Limb (tissue), 2 donors: ENCODE measurements at regions not wholly inside any gene's neighbourhood (a gene's known extent, or its start where the extent isn't known, plus 50 kb on each side); places are given as distances from the start of the nearest gene placed in this dataset.
"Not testable (repeated sequence)": the region's sequence is repeated elsewhere in the genome, so short reads cannot be mapped to it uniquely, and the experiment has no call there.

Experiments used
- DNase-seq, 2 donors: peaks; one replicate each; pipeline ENCODE4 v3.0.0-alpha.2; 2016; ENCODE audit errors: extremely low spot score in 2 of 2

DNA sequence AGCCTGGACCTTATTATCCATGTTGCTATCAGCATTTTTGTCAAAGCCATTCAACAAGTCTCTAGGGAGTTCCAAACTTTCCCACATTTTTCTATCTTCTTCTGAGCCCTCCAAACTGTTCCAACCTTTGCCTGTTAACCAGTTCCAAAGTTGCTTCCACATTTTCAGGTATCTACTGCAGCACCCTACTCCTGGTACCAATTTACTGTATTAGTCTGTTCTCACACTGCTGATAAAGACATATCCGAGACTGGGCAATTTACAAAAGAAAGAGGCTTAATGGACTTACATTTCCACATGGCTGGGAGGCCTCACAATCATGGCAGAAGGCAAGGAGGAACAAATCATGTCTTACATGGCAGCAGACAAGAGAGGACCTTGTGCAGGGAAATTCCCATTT, 416.2 kb downstream of the LRRC70 start:
- not testable (repeated sequence) for DNase-seq

DNA sequence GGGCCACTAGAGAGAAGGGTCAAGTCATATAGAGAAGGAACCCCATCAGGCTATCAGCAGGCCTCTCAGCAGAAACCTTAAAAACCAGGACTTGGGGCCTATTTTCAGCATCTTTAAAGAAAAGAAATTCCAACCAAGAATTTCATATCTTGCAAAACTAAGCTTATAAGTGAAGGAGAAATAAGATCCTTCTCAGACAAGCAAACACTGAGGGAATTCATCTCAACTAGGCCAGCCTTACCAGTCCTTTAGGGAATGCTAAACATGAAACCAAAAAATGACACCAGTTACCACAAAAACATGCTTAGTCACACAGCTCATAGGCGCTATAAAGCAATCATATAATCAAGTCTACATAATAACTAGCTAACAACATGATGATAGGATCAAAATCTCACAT, 407.1 kb downstream of the LRRC70 start:
- DNase-seq, result no peak

DNA sequence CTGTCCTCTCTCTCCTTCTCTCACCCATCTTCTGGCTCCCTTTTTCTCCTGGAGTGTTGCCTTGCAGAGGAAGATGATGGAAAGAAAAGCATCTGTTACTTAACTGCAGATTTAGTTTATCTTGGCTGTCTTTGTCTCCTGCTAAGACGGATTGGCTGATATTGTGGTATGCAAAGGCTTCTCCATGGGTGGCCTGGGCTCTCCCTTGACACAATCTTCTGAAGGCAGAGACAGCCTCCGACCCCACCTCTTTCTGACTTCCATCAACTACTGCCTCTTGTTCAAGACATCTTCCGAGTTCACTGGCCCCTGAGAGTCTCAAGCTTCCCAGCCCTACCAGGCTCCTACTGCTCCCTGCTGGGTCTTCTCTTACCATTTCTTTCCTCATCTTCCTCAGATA, 403.7 kb downstream of the LRRC70 start:
- DNase-seq, result no peak

DNA sequence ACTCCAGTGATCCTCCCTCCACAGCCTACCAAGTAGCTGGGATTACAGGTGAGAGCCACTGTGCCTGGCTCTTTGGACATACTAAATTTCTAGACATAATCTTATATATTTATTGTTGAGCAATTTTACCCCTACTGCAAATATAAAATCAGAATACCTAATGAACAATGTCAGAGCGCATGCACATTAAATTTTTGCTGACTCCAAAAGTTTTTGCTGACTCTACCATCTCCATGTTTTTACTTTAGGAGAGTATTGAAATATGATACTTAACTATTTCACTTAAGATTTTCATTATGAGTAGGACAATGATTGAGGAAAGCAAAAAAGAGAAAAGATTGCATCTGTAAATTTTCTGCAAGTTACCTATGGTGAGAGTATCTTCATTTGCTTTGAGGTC, 402.3 kb downstream of the LRRC70 start:
- DNase-seq, result no peak

DNA sequence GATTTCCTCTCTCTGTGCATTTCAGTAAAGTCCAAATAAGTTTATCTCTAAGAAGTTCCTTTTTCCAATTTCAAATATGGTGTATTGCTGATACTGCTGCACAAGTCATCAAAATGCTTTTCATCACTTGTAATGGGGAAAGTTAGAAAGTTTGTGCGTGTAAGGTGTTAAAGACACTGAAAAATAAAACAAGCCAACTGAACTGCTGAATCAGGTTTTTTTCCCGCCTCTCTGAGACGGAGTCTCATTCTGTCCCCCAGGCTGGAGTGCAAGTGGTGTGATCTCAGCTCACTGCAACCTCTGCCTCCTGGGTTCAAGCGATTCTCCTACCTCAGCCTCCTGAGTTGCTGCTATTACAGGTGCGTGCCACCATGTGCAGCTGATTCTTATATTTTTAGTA, 400.9 kb downstream of the LRRC70 start:
- no peak for DNase-seq

DNA sequence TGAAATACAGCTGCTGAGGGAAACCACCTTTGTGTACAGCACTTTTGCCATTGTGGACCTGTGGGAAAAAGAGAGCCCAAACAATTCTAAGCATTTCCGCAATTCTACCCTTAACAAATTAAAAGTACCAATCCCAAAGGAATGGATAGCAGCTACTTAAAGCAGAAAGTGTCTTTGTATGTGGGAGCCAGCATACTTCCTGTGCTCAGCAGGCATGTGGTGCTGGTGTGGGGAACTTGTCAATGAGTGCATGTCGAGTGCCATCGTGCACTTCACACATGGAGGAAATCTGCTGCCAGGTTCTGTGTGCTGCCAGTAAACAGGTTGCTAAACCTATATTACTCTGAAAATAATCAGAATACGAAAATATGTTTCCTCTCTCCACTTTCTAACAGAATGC, 399.0 kb downstream of the LRRC70 start:
- DNase-seq, result no peak

DNA sequence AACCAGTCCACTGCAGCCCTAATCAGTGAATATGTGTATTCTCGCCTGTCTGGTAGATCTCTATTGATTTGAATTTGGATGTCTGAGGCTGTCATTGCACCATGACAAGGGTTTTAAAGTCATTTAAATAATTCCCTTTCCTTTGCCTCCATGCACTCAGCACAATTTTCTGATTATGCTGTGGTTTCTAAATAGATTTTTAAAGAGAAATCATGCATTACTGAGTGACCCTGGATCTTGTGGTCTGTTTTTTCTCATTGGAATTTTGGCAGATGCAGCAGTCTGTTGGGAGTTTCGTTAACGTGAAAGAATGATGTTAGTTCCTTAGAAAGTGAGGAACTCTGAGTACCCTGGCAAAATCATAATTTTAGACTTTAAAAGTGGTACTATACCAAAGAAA, 396.0 kb downstream of the LRRC70 start:
- no peak for DNase-seq

DNA sequence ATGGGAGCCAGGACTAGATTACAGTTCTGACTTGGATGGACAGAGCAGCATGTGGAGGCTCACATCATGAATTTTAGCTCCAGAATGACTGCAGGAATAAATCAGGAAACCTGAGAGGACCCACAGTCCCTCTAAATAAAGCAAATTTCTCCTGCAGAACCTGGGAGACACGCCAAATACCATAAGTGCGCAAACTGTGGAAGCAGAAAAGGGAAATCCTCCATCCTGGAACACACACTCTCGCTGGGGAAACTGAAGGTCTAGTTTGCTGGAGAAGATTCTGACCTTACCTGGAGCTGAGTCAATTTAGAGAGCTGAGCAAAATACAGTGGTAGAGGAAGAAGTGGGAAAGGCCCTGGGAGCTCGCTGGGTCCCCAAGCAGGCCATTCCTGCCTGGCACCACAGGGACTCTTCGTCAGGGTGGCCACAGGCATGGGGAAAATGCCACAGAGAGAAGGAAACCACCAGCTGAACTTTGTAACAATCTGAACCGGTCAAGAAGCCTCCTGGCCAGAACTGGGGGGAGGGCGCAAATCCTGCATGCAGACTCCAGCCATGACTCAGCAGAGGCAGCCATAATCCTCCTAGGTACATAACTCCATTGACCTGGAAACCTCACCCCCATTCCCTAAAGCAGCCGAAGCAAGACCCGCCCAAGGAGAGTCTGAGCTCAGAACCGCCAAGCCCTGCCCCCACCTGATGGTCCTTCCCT, 390.9 kb downstream of the LRRC70 start:
- DNase-seq, result no peak

DNA sequence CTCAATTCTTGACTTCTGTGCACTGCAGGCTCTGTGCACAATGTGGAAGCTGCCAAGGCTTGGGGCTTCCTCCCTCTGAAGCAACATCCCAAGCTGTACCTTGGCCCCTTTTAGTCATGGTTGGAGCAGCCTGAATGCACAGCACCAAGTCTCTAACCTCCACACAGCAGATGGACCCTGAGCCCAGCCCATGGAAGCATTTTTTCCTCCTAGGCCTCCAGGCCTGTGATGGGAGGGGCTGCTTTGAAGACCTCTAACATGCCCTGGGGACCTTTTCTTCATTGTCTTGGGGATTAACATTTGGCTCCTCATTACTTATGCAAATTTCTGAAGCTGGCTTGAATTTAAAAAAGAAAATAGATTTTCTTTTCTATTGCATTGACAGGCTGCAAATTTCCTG, 385.8 kb downstream of the LRRC70 start:
- no peak for DNase-seq

DNA sequence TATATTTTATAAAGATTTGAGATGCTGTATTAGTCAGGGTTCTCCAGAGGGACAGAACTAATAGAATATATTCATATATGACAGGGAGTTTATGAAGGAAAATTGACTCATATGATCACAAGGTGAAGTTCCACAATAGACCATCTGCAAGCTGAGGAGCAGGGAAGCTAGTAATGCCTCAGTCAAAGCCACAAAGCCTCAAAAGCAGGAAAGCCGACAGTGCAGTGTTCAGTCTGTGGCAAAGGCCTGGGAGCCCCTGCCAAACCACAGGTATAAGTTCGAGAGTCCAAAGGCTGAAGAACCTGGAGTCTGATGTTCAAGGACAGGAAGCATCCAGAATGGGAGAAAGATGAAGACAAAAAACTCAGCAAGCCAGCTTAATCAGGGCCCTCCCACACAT, 382.2 kb downstream of the LRRC70 start:
- no peak for DNase-seq

DNA sequence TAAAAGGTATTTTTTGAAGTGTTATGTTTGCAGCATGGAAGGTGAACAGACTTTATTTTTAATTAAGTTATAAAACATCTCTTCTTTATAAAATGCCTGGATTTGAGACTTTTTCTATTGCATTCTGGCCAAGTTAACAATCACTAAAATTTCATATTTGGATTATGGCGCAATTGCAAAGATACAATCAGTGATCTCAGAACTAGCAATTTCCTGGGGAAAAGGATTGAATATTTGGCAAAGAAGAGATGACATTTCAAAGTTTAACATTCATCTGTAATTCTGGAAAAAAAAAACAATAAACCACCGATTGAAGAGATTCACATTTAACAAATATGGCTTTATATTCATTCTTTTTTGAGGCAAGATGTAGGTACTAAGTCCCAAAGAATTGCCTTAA, 378.0 kb downstream of the LRRC70 start:
- DNase-seq, result no peak

DNA sequence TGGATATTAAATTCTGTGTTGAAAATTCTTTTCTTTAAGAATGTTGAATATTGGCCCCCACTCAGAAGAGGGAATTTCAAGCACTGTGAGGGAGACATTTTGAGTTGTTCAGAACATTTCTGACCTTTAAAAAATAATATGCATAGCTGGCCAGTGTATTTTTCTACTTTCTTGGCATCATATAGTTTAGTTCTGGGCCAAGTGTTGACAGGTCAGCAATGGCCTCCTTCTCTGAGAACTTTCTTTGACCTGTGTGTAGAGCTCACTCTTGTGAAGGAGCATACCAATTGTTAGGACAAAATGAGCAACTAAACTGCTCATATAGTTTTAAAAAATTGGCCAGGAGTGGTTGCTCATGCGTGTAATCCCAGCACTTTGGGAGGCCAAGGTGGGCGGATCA, 376.0 kb downstream of the LRRC70 start:
- DNase-seq, result no peak

DNA sequence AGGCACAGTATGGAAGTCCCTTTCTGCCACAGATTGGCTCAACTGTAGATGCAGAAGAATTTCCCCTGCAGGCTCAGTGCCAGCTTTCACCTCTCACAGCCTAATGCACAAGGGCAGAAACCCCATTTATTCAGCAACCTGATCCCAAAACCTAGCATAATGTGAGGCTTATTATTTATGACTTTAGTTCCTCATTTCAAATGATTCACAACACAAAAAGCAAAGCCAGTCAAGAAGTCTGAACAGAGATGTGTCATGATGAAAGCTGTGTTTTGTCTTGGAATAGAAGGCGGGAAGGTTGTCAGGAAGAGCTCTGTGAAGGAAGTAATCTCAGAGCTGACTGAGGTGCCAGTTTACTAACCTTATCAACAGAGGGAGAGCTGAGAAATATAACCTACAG, 369.7 kb downstream of the LRRC70 start:
- DNase-seq, result no peak

DNA sequence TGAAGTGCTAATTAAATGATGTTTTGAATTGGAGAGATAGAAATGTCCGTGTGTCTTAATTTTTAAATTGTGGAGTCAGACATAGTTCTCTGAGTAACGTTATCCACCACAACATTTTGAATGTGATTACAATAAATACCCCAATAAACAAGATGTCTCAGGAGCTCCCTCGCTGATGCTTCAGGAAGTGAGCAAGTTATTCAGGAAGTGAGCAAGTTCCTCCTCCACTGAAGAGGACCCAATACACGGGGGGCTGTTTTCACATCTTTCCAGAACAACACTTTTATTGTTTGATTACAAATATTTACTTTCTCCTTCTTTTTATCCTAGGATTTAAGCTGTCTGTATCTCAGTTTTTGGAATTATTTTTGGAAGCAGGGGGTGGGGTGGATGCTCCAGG, 363.8 kb downstream of the LRRC70 start:
- DNase-seq, result no peak

DNA sequence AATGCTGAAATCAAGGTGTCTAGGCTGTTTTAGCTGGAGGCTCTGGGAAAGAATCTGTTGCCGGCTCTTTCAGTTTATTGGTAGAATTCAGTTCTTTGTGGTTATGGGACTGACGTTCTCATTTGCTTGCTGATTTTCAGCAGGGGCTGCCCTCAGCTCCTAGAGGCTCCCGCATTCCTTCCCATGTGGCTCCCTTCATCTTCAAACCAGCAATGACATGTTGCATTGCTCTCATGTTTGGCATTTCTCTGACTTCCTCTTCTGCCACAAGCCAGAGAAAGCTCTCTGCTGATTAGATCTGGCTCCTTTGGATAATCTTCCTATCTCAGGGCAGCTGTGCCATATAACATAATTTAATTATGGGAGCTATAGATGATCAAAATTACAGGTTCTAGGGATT, 360.3 kb downstream of the LRRC70 start:
- no peak for DNase-seq

DNA sequence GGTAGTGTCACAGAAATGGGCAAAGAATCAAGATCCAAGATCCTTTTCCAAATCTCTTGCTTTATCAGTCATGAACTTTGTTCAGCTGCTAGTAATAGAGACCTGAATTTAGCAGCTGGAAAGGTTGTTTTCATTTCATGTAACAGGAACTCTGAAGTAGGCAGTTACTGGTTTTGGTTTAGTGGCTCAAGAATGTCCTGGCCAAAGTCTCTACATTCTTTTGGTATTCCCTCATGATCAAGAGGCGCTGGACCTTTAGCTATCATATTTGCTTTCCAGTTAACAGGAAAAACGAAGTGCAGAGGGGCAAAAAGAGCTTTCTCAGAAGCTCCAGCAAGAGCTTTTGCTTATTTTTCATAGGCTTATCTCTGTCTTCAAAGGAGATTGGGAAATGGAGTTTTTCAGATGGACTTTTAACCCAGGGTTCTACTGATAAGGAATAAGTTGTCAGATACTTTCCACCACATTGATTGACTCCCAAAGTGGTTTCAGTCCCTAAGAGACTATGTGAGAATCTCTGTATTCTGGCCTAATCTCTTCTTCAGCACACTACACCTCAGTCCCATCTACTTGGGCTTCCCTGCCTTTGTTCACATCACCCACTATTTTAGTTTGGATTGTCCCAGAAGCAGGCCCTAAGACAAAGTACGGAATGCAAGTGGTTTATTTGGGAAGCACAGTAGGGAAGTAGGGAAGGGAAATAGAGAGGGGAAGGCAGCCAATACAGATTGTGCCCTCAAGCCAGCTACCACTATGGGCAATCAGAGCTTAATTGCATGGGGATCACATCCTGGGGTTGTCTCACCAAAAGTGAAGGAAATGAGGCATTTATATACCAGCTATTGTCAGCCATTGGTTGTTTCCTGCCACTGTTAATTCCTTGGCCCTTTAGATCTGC, 359.3 kb downstream of the LRRC70 start:
- DNase-seq, result no peak

DNA sequence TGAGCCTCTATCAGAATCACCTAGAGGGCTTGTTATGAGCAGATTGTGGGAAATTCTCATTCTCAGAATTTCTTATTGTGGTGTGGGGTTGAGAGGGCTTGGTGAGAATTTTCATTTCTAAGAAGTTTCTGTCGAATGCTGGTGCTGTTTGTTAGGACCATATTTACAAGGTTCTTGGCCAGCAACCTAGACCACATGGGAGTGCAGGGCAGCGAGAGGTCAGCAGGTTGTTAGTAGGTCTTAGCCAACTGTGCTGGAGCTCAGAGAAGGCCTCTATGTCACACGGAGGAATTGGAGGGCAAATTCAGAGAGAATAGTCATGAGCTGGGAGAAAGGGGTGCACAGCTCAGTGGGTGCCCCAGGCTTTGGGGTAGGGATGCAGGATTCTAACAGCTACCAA, 357.0 kb downstream of the LRRC70 start:
- no peak for DNase-seq

DNA sequence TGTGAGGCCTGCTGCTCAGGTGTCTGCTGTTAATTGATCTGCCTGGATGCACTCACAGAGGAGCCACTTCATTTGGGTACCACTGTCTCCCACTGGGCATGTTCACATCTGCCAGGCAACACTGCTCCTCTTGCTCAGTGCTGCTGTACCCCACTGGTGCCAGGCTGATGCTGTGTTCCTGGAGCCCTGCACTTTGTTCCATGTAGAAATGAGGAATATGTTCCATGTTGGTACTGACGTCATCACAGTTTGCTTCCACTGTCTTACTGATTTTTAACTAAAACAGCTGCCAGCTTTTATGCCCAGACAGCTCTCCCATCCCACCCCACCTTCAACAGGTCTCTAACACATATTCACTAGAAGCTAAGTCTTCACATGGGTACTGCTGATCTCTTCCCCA, 355.7 kb downstream of the LRRC70 start:
- DNase-seq, result no peak

DNA sequence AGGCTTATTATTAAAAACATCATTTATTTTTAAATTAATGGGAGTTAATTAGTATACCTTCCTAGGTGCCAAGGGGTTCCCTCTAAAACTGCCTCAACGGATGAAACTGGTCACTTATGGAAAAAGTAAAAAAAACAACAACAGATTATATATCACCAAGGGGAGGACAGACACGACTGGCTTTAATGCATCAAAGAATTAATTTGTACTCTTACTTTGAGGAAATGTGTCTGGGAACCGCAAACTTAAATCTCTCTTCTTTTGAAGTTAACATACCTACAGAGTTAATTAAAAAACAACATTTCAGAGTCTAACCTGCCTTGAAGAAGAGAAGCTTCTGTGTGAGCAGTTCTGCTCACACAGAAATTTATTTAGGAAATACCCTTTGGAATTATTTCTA, 354.6 kb downstream of the LRRC70 start:
- DNase-seq, result no peak

DNA sequence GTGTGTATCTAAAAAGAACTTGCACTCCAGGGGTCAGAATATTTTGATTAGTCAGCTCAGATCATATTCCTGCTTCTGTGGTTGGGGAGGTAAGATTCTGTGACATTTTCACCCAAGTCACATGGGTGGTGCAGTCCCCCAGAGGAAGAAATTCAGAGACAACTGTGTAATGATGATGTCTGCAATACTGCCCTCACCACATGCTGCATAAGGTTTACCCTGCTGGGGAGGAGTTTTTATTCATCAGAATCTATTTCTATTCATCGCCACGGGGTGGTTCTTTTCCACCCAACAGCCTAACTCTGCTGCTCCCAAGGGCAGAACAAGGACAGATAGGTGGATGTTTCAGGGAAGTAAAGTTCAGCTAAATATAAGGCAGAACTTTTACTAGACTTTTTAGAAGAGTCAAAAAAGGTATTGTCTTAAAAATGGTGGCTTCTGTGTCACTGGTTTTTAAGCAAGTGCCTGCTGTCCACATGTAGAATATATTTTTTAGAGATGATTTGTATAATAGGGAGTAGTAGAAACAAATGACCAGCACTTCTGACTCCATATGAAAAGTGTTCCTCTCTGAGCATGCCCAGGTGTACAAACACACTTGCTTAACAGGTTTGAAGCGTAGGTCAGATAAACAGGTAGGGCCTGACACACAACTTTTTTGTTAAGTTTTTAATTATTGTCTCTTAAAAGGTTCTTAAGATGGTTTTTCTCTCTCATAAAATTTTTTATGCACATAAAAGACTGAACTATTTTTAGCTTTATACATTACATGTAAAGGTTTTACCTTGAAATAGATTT, 352.7 kb downstream of the LRRC70 start:
- DNase-seq, result no peak

DNA sequence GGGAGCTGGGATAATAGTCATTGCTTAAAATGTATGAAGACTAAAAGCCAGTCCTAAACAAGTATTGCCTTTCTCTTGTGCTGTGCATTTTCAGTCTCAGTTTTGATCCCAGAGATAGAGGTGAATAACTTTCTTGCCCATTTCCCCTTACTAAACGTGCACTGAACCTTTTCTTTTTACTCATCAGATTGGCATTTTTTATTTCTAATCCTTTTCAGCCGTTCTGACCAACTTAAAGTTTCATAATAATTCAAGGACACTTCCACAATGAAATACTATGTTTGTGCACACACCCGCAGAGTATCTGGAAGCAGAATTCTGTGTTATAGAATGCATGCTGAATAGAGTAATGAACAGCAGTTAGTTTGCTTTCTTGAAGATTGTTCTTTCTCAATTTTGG, 343.6 kb downstream of the LRRC70 start:
- no peak for DNase-seq

DNA sequence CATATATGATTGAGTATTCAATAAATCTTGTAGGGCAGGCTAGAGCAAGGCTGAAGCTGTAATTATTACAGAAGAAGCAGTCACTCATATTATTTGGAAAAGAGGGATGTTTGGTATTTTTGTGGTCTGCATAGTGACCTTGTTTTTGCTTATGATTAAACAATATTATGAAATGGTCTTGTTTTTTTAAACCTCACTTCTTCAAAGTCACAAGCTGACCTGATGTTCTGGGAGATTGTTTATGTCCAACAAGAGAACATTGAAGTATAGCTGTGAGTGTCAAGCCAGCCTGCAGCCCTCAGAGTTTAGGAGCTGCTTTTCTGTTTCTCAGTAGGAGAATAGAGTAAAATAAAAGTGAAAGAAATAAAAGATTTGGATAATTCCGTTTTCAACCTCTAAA, 342.2 kb downstream of the LRRC70 start:
- no peak for DNase-seq
